Esophagus muscularis mucosa (tissue), 3 donors: ENCODE measurements at regions not wholly inside any gene's neighbourhood (a gene's known extent, or its start where the extent isn't known, plus 50 kb on each side); places are given as distances from the start of the nearest gene placed in this dataset.

Experiments used
- CTCF ChIP-seq, 3 experiments: fragments of 200-600 bp in 2 of 3; fragments of 450-650 bp in 1 of 3; sonication (generic) in 2 of 3; IDR thresholded peaks; one replicate each; pipeline ENCODE4 v1.5.1; 2017 to 2019; ENCODE audit warnings: antibody characterized with exemption in 3 of 3, mild to moderate bottlenecking in 2 of 3, moderate library complexity in 1 of 3
- POLR2A ChIP-seq: fragments of 450-650 bp; IDR thresholded peaks from one replicate; pipeline ENCODE4 v1.6.1; 2017; ENCODE audit warnings: antibody characterized with exemption, moderate library complexity, mild to moderate bottlenecking, low read depth

DNA sequence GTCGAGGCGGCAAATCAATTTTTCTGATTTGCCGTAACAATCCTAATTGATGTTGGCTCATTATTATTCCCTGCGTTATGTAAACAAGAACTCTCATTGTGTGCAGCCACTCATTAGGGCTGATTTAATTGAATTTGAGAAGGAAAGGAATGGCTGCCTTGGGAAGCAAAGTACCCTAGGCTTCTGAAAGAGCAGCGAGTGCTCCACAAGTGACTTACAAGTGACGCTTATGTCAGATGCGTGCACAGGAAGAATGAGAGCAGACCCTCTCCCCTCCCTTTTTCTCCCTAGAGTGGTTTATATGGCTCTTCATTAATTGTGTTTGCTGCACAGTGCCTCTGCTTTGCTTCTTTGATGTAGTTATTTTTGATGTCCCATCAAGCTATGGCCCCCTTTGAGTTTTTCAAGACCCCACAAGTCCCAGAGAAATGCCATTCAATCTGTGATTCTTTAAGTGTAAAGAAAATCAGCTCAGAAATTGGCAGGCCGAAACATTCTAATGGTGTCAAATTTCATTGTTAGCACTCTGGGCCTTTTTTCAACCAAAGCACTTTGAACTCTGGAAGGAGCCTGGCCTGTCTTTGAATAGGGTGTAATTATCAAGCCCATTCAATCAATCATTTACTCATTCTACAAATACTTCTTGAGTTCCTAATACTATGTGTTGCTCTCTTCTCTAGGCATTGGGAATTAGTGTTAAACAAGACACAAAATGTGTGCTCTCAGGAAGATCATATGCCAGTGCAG is 86.8 kb upstream of the VAV3 start:
- no peak for TF ChIP-seq POLR2A
- no peak for TF ChIP-seq CTCF (IDR thresholded peaks at IDR 0.05)
